GM19239 (cell line): ENCODE measurements at regions not wholly inside any gene's neighbourhood (a gene's known extent, or its start where the extent isn't known, plus 50 kb on each side); places are given as distances from the start of the nearest gene placed in this dataset.
"Not testable (repeated sequence)": the region's sequence is repeated elsewhere in the genome, so short reads cannot be mapped to it uniquely, and the experiment has no call there.

Experiments used
- DNase-seq: peaks from one replicate; pipeline ENCODE4 v3.0.0; 2011; ENCODE audit warnings: low spot score; ENCODE audit not compliant: insufficient read length
- FAIRE-seq: peaks from 2 replicates; lab custom pipeline; 2011; peaks lifted over from hg19 to GRCh38; lab: Jason Lieb, UNC

DNA sequence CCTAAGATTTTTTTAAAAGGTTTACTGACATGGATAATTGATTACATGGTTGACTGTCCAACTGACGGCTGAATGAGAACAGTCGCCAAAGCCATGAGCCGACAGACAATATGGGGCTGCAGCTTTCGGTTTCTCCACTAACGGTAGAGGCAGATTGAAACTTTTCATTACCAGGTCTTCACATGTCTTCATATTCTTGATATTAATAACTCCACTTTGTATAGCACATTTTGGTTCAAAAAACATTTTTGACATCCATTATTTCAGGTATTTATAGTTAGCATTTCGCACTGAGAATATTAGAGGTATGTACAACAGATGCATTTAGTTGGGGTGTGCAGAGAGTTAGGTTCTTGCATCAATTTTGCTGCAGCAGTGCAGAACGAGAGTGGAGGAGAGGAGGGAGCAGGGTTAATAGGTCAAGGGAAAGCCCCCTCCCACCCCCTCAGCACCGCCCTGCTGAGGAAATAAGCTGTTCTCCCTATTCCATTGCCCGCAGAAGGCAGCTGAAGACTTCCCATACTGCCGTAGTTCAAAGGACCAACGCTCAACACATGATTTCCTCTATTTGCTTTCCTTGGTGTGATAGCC, 73.6 kb upstream of the ADTRP start:
- DNase-seq (no peak), FAIRE-seq (peak; percentile 18)

- no peak for FAIRE-seq
Observed at GRCh38 chr6:11851387-11851786, 72.8 kb upstream of the ADTRP start.

DNA sequence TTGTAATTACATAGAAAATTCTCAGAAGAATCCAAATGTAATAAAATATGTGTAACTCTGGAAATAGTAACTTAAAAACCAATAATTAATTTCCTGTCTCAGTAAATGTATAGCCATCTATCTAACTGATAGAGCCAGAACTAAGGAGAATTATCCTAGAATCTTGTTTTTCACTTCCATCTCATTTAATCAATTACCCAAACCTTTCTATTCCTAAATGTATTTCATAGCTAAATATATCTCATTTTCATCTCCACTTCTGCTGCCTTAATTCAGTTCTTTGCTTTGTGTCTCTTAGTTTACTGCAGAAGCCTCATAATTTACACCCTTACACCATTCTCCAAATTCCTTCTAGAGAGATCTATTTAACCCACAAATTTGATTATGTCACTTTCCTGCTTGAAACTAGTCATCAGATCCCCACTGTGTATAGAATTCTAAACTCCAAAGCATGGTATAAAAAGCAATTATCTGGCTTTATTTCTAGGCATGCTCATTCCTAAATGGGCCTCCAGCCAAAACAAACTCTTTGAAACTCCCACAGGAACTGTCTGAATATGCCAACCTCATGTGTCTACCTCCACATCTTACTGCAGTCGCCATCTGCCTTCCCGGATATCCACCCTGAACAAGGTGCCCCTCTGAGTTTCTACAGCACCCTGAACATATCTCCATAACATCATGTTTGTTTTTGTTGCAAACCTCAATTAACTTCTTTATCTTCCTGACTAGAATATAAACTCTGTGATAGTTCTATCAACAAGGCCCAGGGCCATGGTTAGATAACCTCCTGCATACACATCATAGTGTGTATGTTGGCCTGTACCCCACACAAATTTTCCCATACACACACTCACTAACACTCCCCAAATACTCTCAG, 70.5 kb upstream of the ADTRP start:
- FAIRE-seq (no peak), DNase-seq (no peak)

More at GRCh38 chr6:11851387-11851786, 72.8 kb upstream of the ADTRP start:
- no peak for DNase-seq

GRCh38 chr6:11848346-11848651, 69.7 kb upstream of the ADTRP start:
- DNase-seq (no peak), FAIRE-seq (no peak)

GRCh38 chr6:11847515-11848345, 69.1 kb upstream of the ADTRP start:
- FAIRE-seq = no peak

GRCh38 chr6:11847068-11847467, 68.5 kb upstream of the ADTRP start:
- FAIRE-seq, DNase-seq: not testable (repeated sequence)

More at GRCh38 chr6:11847515-11848345, 69.1 kb upstream of the ADTRP start:
- DNase-seq = no peak

- FAIRE-seq (no peak), DNase-seq (no peak)
Observed at GRCh38 chr6:11845664-11846577, 67.3 kb upstream of the ADTRP start.

GRCh38 chr6:11842795-11843194, 64.2 kb upstream of the ADTRP start:
- FAIRE-seq, DNase-seq: not testable (repeated sequence)

DNA sequence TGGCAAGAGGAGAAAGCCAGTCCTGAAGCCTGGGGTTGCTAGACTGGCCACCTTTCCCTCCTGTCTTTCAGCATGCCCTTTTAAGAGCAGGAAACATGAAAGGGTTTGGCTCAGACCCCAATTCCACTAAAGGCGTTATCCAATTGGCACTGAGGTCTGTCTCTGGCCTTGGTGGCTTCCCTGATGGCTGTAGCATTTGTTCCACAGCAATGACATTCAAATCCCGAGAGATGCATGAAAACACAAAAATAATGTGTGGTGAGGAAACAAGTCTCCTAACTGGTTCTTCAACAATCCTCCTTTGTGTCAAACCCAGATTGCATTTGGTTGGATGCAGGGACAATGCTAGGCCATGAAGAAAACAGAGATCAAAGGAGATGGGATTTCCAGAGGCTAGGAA, 56.5 kb upstream of the ADTRP start:
- peak; percentile 23 for FAIRE-seq
- DNase-seq = no peak

DNA sequence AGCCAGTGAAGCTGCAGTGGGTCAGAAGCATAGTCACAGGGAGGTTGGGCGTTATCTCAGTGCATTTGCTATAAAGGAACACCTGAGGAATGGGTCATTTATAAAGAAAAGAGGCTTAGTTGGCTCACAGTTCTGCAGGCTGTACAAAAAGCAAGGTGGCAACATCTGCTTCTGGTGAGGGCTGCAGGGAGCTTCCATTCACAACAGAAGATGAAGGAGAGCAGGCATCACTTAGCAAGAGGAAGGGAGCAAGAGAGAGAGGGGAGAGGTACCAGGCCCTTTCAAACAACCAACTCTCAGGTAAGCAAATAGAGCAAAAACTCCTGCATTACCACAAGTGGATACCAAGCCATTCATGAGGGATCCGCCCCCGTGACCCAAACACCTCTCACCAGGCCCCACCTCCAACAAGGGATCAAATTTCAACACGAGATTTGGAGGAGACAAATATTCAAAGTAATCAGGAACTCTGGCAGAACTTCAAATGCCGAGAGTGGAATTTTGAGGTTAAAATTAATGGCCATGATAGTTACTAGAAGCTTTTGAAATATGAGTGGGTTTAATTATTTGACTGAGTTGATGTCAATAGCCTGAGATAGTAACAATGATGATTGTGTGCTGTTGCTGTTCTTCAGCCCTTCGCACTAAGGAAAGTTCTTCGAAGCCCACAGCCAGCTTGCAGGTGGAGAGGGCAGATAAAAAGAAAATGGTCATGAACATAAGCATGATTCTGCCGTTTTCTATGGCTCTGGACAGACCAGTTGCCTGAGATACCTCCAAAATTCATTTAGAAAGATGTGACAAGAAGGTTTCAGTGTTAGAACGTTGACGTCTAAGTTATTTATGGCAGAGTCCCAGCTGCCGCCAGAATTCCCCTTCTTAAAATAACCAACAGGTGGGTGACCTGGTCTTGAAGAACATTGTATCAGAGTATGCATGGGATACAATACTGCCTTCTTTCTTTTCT, 55.3 kb upstream of the ADTRP start:
- DNase-seq (no peak), FAIRE-seq (peak; percentile 93)

DNA sequence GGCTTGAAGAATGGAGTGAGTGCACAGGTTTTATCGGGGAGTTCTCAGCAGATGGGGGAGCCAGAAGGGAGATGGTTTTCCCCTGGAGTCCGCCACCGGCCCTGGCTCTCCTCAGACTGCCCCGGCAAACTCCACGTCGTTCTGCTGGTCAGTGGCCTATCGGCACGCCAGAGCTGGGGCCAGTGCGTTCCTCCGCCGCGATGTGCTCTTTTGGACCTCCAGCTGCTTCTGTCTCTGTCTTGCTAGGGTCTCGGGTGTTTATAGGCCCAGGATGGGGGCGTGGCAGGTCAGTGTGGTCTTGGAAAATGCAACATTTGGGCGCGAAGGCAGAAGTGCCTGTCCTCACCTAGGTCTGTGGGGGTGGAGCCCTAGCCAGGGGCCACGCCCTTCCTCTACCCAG, 53.0 kb upstream of the ADTRP start:
- no peak for DNase-seq
- FAIRE-seq = no peak

GRCh38 chr6:11830520-11830919, 51.9 kb upstream of the ADTRP start:
- no peak for FAIRE-seq
- no peak for DNase-seq

DNA sequence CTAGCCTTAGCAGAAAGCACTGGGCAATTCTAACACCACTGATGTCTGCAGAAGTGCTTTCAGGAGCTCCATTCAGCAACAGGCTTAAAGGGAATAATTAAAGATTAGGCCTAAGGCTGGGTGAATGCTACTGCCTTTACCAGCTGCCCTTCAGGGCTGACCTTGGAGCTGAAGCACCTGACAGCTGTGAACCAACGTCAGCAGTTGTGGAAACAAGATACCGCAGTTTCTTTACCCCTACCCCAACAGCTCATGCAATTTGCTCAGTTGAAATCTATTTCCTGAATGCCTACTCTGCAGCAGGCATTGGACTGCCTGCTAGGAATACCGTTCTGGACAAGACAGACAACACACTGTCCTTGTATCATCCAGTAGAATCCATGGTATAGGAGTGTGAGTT, 51.5 kb upstream of the ADTRP start:
- FAIRE-seq = peak; percentile 82

GRCh38 chr6:11828262-11828870, 49.8 kb upstream of the ADTRP start:
- DNase-seq (no peak), FAIRE-seq (peak; percentile 69)

More for the DNA sequence above, 51.5 kb upstream of the ADTRP start:
- DNase-seq = no peak
